IPS-NIHi7 (cell line): ENCODE measurements at regions not wholly inside any gene's neighbourhood (a gene's known extent, or its start where the extent isn't known, plus 50 kb on each side); places are given as distances from the start of the nearest gene placed in this dataset.
"Not testable (repeated sequence)": the region's sequence is repeated elsewhere in the genome, so short reads cannot be mapped to it uniquely, and the experiment has no call there.

Experiments
- DNase-seq: peaks from one replicate; pipeline ENCODE4 v3.0.0; 2012; ENCODE audit warnings: mixed read lengths; ENCODE audit errors: extremely low spot score

DNA sequence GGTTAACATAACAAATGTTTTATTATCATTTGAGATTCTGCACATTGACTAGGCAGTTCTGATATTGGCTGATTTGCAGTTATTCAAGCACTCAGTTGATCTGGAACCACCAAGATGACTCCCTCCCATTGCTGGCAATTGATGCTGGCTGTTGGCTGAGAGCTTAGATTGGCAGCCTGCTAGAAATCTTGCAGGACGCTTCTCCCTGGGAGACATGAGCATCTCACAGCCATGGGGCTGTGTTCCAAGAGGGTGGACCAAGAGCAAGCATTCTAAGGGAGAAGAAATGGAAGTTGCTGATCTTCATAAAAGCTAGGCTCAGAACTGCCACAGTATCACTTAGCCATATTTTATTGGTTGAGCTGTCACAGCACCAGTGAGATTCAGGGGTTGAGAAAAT, 233.4 kb upstream of the ID4 start:
- no peak for DNase-seq

DNA sequence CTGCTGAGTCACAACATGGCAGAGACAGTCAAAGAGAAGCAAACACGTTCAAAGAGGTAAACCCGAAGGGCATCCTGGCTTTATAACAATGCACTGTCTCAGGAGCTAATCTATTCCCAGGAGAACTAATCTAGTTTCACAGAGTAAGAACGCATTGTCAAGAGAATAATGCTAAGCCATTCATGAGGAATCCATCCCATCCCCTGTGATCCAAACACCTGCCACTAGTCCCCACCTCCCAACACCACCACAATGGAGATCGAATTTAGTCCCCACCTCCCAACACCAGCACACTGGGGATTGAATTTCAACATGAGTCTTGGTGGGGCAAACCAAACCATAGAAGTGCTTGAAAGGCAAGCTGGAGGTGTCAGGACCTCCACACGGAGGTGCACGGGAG, 231.5 kb upstream of the ID4 start:
- no peak for DNase-seq

DNA sequence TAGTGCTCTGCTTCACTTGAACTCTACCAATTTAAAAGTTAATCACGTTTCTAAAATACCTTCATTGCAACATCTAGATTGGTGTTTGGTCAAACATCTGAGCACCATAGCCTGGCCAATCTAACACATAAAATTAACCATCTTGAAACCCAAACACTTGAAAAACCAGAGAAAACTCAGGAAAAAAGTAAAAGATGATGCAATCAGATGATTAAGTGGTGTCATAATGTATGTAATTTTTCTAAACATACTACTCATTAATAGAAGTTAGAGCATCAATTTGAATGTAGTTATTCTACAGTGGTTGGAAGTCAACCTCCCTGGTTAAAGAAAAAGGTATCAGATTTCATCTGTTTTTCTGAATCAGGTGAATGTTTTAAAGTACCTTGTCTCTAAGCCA, 228.6 kb upstream of the ID4 start:
- DNase-seq: no peak

- DNase-seq: no peak
Observed at GRCh38 chr6:19609972-19610641, 227.1 kb upstream of the ID4 start.

- DNase-seq: not testable (repeated sequence)
Observed at GRCh38 chr6:19612672-19613466, 224.3 kb upstream of the ID4 start.

DNA sequence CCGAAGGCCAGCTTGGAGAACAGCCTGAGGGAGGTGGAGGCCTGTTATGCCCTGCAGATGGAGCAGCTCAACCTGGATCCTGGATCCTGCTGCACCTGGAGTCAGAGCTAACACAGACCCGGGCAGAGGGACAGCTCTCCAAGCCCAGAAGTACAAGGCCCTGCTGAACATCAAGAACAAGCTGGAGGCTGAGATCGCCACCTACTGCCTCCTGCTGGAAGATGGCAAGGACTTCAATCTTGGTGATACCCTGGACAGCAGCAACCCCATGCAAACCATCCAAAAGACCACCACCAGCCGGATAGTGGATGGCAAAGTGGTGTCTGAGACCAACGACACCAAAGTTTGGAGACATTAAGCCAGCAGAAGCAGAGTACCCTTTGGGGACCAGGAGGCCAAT, 223.5 kb upstream of the ID4 start:
- no peak for DNase-seq

GRCh38 chr6:19616022-19616421, 221.1 kb upstream of the ID4 start:
- no peak for DNase-seq

- no peak for DNase-seq
Observed at GRCh38 chr6:19632230-19632629, 204.9 kb upstream of the ID4 start.

DNA sequence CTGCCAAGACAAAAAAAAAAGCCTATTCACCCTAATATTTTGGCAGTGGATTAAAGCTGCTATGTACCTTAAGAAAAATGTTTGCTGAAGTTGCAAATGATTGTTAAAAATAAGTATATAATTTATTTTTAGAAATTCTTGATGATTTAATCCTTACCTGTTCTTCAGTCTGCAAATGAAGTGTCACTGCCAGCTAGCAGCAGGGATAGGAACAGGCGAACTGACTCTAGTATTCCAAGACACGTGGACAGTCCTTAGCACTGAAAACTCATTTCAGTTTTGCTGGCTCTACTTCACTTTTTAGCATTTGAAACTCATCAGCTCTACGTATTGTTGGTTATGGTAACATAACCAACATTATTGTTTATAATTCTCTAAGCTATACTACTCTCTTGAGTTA, 204.4 kb upstream of the ID4 start:
- DNase-seq: no peak

DNA sequence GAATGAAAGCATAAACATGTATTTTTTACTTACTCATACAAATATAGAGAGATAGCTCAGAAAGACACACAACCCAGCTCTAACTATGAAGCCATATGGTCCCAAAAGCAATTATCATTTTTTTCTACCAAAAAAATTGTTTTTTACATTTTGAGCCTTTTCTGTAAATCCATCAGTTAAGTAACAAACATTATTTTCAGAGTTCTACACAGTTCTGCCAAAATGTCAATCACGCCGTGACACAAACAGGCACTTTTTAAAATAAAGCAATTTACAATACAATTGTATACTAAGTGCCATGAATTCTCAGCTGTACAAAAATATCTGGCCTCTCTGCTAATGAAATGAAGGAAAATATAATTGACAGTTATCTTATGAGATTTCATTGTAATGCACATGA, 201.4 kb upstream of the ID4 start:
- DNase-seq: no peak

- no peak for DNase-seq
Observed at GRCh38 chr6:19637010-19637409, 200.2 kb upstream of the ID4 start.

DNA sequence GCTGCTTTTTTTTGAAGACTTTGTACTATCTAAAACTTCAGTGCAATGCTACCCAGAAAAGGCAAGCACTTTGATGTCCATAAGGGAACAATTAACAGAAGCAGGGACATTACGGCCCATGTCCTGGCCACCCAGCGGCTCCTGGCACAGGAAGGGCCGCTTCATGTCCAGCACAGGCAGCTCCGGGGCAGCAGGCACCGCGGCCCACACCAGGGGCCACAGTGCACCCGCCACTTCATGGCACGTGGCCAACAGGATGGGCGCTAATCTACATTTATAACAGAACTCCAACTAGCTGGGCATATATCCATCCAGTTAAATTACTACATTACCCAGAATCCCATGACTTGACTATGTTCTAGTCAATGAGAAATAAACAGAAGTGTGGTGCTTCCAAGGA, 198.2 kb upstream of the ID4 start:
- DNase-seq: no peak

DNA sequence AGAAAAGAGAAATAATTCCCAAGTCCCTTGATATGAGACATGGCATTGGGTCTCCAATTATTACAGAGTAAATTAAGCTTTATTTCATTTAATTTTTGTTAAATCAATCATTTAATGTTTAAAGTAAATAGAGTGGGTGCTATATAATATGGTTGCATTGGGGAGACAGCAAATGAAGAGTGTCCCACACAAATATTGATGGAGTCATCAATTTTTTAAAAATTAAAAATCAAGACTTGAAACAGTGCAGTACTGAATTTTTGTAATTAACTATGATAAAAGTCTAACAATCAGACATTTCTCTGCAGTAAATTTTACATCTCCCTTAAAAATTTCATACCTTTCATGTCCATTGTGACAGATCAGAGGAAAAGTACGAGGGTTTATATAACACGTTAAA, 193.9 kb upstream of the ID4 start:
- DNase-seq: no peak

GRCh38 chr6:19643713-19644112, 193.5 kb upstream of the ID4 start:
- DNase-seq: no peak

DNA sequence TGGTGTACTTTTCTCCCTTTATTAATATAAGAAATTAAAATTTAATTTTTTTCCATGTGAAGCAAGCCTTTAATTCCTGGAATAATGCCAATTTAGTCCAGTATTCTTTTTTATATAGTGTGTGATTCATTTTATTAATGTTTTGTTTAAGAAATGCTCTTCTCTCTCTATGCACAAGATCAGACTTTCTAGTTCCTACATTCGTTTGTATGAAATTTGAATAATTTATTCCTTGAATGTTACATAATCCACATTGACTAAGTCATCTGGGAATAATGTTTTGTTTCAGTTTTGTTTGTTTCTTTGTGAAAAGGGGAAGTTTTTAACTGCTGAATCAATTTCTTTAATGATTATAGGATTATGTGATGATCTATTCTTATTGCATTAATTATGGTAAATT, 181.4 kb upstream of the ID4 start:
- DNase-seq: no peak

DNA sequence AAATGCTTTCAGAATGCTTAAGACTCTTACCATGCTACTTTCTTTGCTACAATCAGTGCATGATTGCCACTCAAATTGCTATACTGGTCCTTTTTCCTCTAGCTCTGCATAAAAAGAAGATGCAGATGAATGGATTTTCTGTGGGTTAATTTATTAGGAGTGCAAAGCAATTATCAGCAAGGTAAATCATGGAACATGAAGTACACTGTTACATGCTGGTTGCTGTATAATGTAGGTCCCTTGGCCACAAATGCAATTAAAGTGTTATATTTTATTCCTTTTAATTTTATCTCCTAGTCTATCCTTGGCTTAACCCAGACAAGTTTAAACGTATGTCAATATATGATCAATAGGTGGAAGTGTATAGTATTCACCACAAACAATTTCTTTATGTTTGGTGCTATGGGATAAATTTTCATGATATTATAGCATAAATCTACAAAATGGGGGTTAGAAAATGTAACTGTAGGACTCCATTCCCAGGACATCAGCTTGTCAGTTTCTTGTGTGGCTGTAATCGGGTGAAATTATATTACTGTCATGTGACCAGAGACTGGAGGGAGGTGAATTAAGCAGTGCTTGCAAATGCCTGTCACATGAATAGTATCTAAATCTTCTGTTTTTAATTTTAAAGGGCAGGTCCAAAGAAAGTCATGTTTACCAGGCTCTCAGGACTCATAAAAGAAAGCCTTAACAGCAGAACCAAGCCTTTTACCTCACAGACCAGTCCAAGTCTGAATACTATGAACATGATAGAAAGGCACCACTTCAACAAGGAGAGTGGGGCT, 176.9 kb upstream of the ID4 start:
- DNase-seq: no peak

GRCh38 chr6:19662911-19663310, 174.3 kb upstream of the ID4 start:
- no peak for DNase-seq

DNA sequence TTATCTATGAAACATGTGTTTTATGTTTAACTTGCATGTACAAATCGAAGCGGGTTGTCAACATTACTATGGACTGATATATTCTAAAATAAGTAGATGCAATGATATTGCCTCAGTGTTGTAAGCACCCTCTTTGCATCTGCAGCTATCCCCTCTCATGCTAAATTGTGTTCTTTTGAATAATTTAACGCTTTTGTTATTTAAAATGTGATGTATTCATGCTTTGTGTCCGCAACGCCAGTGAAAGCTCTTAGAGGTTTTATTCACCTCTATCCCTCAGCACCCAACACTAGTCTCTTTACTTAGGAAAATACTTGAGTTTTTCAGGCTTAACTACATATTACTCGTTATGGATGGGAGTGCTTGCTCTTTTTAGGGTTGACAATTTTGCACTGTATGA, 173.7 kb upstream of the ID4 start:
- no peak for DNase-seq

- no peak for DNase-seq
Observed at GRCh38 chr6:19664050-19664449, 173.1 kb upstream of the ID4 start.

DNA sequence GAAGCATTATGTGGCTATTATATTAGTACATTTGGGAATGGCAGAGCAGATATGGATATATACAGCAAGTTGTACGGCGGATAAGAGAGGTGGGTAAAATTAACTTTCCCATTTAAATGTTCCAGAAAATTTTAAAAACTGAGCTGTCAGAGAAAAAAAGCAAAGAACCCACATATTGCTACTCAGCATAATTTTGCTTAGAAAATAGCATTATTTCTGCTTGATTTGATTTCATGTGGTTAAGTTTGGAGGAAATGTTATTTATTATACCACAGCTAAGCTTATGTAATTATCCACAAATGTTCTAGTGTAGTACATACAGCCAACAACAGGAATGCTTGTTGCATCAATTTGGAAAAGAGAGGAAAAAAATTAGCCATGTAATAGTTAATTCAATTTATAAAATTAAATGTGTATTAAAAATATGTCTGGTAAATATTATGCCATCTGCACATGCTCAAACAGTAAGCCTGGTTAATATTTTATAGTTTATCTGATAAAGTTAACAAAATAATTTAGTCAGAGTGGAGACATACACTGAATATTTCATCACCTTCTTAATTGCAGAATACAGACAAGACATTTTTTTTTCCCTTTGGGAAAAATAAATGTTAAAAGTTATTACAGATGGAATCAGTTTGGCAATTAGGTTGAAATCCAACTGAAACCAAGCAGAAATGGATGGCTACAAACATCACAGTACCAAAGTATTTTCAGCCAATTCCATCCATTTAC, 172.1 kb upstream of the ID4 start:
- no peak for DNase-seq

DNA sequence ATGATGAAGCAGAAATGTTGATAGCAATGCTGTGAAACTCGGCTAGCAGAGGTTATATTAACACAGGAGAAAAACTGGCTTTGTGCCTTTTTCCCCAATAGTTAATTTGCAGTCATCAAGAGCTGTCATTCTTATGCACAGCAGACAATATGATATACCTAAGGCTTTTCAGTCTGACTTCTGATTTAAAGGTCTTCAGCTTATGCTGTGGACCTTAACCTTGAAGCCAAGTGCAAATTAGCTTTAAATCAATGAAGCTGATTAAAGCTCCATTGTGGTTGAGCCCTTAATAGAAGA, 171.6 kb upstream of the ID4 start:
- DNase-seq: no peak

DNA sequence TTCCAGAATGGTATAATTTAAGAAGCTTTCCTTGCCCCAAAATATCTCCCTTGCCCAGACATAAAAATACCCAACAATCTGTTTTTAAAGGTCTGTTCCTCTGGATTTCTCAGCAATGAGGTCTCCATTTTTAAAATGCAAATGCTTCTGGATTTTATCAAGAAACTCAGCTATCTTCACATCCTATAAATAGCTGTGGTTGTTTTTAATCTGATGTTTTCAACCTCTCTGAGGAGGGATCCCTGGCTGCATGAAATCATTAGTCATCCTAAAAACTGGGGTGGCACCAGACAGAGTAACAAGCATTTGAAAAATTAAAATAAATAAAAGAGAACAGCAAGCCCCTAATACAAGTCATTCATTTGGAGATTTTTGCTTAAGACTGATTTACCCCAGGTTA, 168.5 kb upstream of the ID4 start:
- no peak for DNase-seq
